HCT116 (cell line): ENCODE measurements at regions not wholly inside any gene's neighbourhood (a gene's known extent, or its start where the extent isn't known, plus 50 kb on each side); places are given as distances from the start of the nearest gene placed in this dataset.

ENCODE experiments used
- CTCF ChIP-seq, 3 experiments: fragments of 200-600 bp in 1 of 3; sonication (generic) in 1 of 3; IDR thresholded peaks in 2 of 3; conservative IDR thresholded peaks in 1 of 3; 2 replicates each; pipeline ENCODE4 v1.5.1; 2012 to 2017; ENCODE audit warnings: low read depth in 2 of 3, low read length in 2 of 3, antibody characterized with exemption in 1 of 3, borderline replicate concordance in 1 of 3, control low read depth in 1 of 3, mild to moderate bottlenecking in 1 of 3, mixed read lengths in 1 of 3, mixed run types in 1 of 3, moderate library complexity in 1 of 3; ENCODE audit not compliant: insufficient read depth in 1 of 3
- FOSL1 ChIP-seq: IDR thresholded peaks from 2 replicates; pipeline ENCODE4 v1.6.1; 2012; ENCODE audit warnings: low read depth

DNA sequence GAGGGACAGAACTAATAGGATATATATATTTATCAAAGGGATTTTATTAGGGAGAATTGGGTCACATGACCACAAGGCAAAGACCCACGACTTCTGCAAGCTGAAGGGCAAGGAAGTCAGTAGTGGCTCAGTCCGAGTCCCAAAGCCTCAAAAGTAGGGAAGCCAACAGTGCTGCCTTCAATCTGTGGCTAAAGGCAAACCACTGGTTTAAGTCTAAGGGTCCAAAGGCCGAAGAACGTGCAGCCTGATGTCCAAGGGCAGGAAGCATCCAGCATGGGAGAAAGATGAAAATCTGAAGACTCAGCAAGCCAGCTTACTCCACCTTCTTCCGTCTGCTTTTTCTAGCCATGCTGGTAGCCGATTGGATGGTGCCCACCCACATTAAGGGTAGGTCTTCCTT lies 157.9 kb upstream of the CRY1 start:
- TF ChIP-seq FOSL1 (no peak), CTCF (IDR thresholded peaks at IDR 0.05 in 2 of 3, conservative IDR thresholded peaks at IDR 0.05 in 1 of 3; ENCODE audit: borderline replicate concordance in 1 of 3, insufficient read depth in 1 of 3, low read depth in 2 of 3, low read length in 2 of 3) (no peak)
